ENCODE measurements at regions not wholly inside any gene's neighbourhood (a gene's known extent, or its start where the extent isn't known, plus 50 kb on each side); places are given as distances from the start of the nearest gene placed in this dataset.

DNA sequence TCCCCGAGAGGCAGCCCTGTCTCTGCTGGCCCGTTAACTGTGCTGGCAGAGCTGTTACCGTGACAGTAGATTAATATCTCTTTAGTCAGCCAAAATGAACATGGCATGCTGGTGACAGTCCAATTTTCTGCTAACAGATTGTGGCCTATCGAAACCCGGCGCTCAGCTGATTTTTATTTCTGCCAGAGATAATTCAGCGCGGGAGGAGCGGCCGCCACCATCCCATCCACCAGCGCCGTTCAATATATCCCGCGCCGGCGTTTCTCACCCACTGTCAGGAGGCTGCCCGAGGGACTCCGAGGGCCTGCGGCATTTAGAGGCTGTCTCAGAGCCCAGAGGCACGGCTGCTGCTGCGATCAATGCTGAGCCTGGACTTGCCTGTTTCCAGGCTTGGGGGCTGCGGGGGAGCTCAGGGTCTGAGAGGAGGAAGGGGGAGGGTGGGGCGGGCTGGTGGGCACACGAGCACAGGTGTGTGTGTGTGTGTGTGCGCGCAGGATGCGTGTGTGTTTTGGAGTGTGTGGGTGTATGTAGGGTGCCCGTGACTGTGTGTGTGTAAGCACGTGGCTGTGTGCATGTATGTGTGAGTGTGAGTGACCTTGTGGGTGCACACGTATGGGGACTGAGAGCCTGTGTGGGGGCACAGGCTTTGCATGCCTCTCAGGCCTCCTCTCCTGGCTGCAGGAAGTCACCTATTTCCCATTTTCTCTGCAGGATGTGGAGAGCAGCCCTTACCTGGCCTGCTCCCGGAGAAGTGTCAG, 109.7 kb upstream of the ACTRT2 start:
- H3K9me3 ChIP-seq (ENCODE audit: control insufficient read depth, insufficient read depth, low read length): peaks cover 17% of the 10 kb centered on the region; the same call in 1 of the 2 replicates
- no peak overlapping the region for H3K4me2 ChIP-seq (ENCODE audit: low read length)
- no peaks in the 10 kb centered on the region for H3K36me3 ChIP-seq (ENCODE audit: control insufficient read depth, low read length)
- H3F3A ChIP-seq (ENCODE audit: control insufficient read depth, insufficient read depth): no peaks in the 10 kb centered on the region
- no peaks in the 10 kb centered on the region for H3K4me1 ChIP-seq (ENCODE audit: control insufficient read depth, low read length)
- H3K27ac ChIP-seq (ENCODE audit: low read depth, low read length): no peak overlapping the region
- no peak for TF ChIP-seq EZH2phosphoT487 (IDR thresholded peaks at IDR 0.05; ENCODE audit: borderline replicate concordance, low read length)
- TF ChIP-seq, protein P1, sequence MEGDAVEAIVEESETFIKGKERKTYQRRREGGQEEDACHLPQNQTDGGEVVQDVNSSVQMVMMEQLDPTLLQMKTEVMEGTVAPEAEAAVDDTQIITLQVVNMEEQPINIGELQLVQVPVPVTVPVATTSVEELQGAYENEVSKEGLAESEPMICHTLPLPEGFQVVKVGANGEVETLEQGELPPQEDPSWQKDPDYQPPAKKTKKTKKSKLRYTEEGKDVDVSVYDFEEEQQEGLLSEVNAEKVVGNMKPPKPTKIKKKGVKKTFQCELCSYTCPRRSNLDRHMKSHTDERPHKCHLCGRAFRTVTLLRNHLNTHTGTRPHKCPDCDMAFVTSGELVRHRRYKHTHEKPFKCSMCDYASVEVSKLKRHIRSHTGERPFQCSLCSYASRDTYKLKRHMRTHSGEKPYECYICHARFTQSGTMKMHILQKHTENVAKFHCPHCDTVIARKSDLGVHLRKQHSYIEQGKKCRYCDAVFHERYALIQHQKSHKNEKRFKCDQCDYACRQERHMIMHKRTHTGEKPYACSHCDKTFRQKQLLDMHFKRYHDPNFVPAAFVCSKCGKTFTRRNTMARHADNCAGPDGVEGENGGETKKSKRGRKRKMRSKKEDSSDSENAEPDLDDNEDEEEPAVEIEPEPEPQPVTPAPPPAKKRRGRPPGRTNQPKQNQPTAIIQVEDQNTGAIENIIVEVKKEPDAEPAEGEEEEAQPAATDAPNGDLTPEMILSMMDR (IDR thresholded peaks at IDR 0.05; ENCODE audit: low read depth, low read length, poor library complexity, severe bottlenecking): no peak
- H3K9me2 ChIP-seq (replicated peaks; ENCODE audit: control insufficient read depth, low read length): no peaks in the 10 kb centered on the region
- H4K20me1 ChIP-seq (ENCODE audit: control insufficient read depth, insufficient read depth, low read depth, low read length): no peaks in the 10 kb centered on the region
- no peak overlapping the region for H3K4me3 ChIP-seq (ENCODE audit: low read length)
- no peaks in the 10 kb centered on the region for H3K27me3 ChIP-seq (ENCODE audit: control insufficient read depth, low read length)
- no peaks in the 10 kb centered on the region for H3K79me2 ChIP-seq (ENCODE audit: control insufficient read depth, low read length)

DNA sequence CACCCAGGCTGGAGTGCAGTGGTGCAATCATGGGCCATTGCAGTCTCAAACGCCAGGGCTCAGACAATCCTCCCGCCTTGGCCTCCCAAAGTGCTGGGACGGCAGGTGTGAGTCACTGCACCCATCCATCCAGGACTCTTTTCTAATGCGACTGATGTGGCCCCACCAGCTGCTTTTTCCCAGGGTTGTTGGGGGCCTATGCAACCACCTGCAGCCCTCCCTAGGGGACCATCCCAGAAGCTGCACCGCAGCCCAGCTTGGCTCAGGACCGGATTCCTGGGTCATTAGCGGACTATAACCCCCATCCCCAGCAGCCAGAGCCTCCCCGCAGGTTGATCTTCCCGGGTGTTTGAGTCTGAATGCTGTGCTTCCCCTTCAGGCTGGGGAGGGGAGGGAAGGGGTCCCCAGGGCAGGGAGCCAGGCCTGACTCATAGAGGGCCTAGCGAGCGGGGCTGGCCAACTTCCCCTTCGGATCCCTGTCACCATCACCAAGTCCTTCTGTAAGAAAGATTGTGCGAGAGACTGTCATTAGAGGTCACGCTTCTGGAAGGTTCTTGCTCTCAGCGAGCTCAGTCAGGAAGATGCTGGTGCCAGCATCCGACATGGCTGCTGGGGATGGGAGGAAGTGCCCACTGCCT, 108.7 kb upstream of the ACTRT2 start:
- Histone ChIP-seq H3K4me3 (ENCODE audit: low read length) (no peak overlapping the region), H4K20me1 (ENCODE audit: control insufficient read depth, insufficient read depth, low read depth, low read length) (no peaks in the 10 kb centered on the region), H3K79me2 (ENCODE audit: control insufficient read depth, low read length) (no peaks in the 10 kb centered on the region), H3K27me3 (ENCODE audit: control insufficient read depth, low read length) (no peaks in the 10 kb centered on the region), H3K27ac (ENCODE audit: low read depth, low read length) (no peak overlapping the region), H3K4me1 (ENCODE audit: control insufficient read depth, low read length) (no peaks in the 10 kb centered on the region), H3K4me2 (ENCODE audit: low read length) (no peak overlapping the region), H3K9me2 (replicated peaks; ENCODE audit: control insufficient read depth, low read length) (no peaks in the 10 kb centered on the region), H3F3A (ENCODE audit: control insufficient read depth, insufficient read depth) (no peaks in the 10 kb centered on the region), H3K36me3 (ENCODE audit: control insufficient read depth, low read length) (no peaks in the 10 kb centered on the region), H3K9me3 (ENCODE audit: control insufficient read depth, insufficient read depth, low read length) (peaks cover 17% of the 10 kb centered on the region; the same call in 1 of the 2 replicates)
- no peak for TF ChIP-seq EZH2phosphoT487 (IDR thresholded peaks at IDR 0.05; ENCODE audit: borderline replicate concordance, low read length)
- TF ChIP-seq, protein P1 (IDR thresholded peaks at IDR 0.05; ENCODE audit: low read depth, low read length, poor library complexity, severe bottlenecking): no peak

DNA sequence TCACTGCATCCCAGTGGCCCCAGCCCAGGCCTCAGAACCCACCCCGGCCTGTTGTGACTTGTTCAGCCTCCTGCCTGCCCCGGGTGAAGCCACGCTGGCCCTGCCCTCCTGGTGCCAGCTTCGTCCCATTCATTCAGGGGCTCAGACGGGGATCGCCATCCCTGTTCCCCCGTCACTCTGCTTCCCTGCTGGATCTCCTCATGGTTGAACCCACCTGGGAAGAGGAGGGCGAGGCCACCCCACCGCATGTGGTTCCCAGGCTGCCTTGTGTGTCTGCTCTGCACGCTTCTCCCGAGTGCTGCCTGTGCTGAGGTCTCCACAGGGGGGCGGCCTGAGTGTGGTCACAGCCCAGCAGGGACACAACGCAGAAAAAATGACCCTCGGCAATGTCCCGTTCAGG, 108.2 kb upstream of the ACTRT2 start:
- no peaks in the 10 kb centered on the region for H3K9me2 ChIP-seq (replicated peaks; ENCODE audit: control insufficient read depth, low read length)
- no peaks in the 10 kb centered on the region for H3F3A ChIP-seq (ENCODE audit: control insufficient read depth, insufficient read depth)
- H3K9me3 ChIP-seq (ENCODE audit: control insufficient read depth, insufficient read depth, low read length): peaks cover 17% of the 10 kb centered on the region; the same call in 1 of the 2 replicates
- H3K4me1 ChIP-seq (ENCODE audit: control insufficient read depth, low read length): no peaks in the 10 kb centered on the region
- no peak overlapping the region for H3K4me3 ChIP-seq (ENCODE audit: low read length)
- H3K27ac ChIP-seq (ENCODE audit: low read depth, low read length): no peak overlapping the region
- no peaks in the 10 kb centered on the region for H4K20me1 ChIP-seq (ENCODE audit: control insufficient read depth, insufficient read depth, low read depth, low read length)
- no peaks in the 10 kb centered on the region for H3K79me2 ChIP-seq (ENCODE audit: control insufficient read depth, low read length)
- TF ChIP-seq, protein P1 (IDR thresholded peaks at IDR 0.05; ENCODE audit: low read depth, low read length, poor library complexity, severe bottlenecking): no peak
- H3K27me3 ChIP-seq (ENCODE audit: control insufficient read depth, low read length): no peaks in the 10 kb centered on the region
- no peak overlapping the region for H3K4me2 ChIP-seq (ENCODE audit: low read length)
- no peaks in the 10 kb centered on the region for H3K36me3 ChIP-seq (ENCODE audit: control insufficient read depth, low read length)

Data from DOHH2 (cell line).